Activated B cell treated with CpG ODN at 0.5 μM for 24 hours (primary cell): ENCODE measurements at regions not wholly inside any gene's neighbourhood (a gene's known extent, or its start where the extent isn't known, plus 50 kb on each side); places are given as distances from the start of the nearest gene placed in this dataset.

Experiments used
- ATAC-seq: fragments of 200-7000 bp; cut with Tn5 transposase; one replicate; pipeline ENCODE4 v1.10.0; 2021; ENCODE audit warnings: low read depth, mild to moderate bottlenecking, moderate library complexity
- CTCF ChIA-PET: fragments of 350-600 bp; sonication (Branson Sonifier 250); formaldehyde crosslinking; loops from one replicate; lab custom pipeline; 2021; ENCODE audit warnings: antibody characterized with exemption; lab: Charles Lee
- POLR2A ChIA-PET: fragments of 350-600 bp; sonication (Branson Sonifier 250); formaldehyde crosslinking; loops from one replicate; lab custom pipeline; 2021; ENCODE audit warnings: antibody characterized with exemption; lab: Charles Lee
- DNase-seq: peaks from one replicate; pipeline ENCODE4 v3.0.0; 2022
- H3K27ac Mint-ChIP-seq: one replicate; pipeline ENCODE4 v1.8.0; 2020; ENCODE audit warnings: mixed read lengths
- H3K27me3 Mint-ChIP-seq: one replicate; pipeline ENCODE4 v1.8.0; 2021; ENCODE audit warnings: mixed read lengths
- H3K36me3 Mint-ChIP-seq: one replicate; pipeline ENCODE4 v1.8.0; 2021; ENCODE audit warnings: low read depth, mixed read lengths
- H3K4me1 Mint-ChIP-seq: one replicate; pipeline ENCODE4 v1.8.0; 2021; ENCODE audit warnings: mixed read lengths
- H3K4me3 Mint-ChIP-seq: one replicate; pipeline ENCODE4 v1.8.0; 2020; ENCODE audit warnings: mild to moderate bottlenecking, mixed read lengths
- H3K9me3 Mint-ChIP-seq: one replicate; pipeline ENCODE4 v1.8.0; 2020; ENCODE audit warnings: mixed read lengths
- CTCF ChIP-seq: fragments of 200-600 bp; IDR thresholded peaks from one replicate; pipeline ENCODE4 v1.8.0; 2022; ENCODE audit warnings: antibody characterized with exemption, mild to moderate bottlenecking
- intact Hi-C: fragments of 100-400 bp; cut with micrococcal nuclease; formaldehyde crosslinking; loops from one replicate; pipeline ENCODE4 v1.15.1; 2024

- Mint-ChIP-seq H3K9me3 (peaks cover 8% of the 10 kb centered on the region), H3K27ac (no peak overlapping the region), H3K4me1 (peaks cover 36% of the 10 kb centered on the region), H3K36me3 (no peaks in the 10 kb centered on the region), H3K4me3 (no peak overlapping the region), H3K27me3 (peaks cover 1% of the 10 kb centered on the region)
- intact Hi-C loops, result no loop called here
- ChIA-PET POLR2A (no interaction called here), CTCF (no interaction called here)
- TF ChIP-seq CTCF, result no peak
- no peak for DNase-seq
- no peak for ATAC-seq
Measured at GRCh38 chr10:62657244-62657835, 147.2 kb upstream of the ADO start.

GRCh38 chr10:62658516-62658915, 146.0 kb upstream of the ADO start:
- no peak overlapping the region for H3K4me3 Mint-ChIP-seq
- H3K4me1 Mint-ChIP-seq, result peaks cover 24% of the 10 kb centered on the region
- intact Hi-C loops, result no loop called here
- no peak for TF ChIP-seq CTCF
- H3K36me3 Mint-ChIP-seq, result no peaks in the 10 kb centered on the region
- H3K27me3 Mint-ChIP-seq, result peaks cover 1% of the 10 kb centered on the region
- POLR2A ChIA-PET, result interaction anchor here (0.6 to 1.1 kb wide), 3 partner anchors 11 to 188 kb away, joined by 3 to 4 read pairs (median 3); no protein-coding TSS in a partner anchor
- CTCF ChIA-PET, result no interaction called here
- no peak overlapping the region for H3K27ac Mint-ChIP-seq
- H3K9me3 Mint-ChIP-seq, result peaks cover 8% of the 10 kb centered on the region
- DNase-seq (no peak), ATAC-seq (no peak)

GRCh38 chr10:62661143-62661542, 143.4 kb upstream of the ADO start:
- TF ChIP-seq CTCF, result no peak
- no peak for DNase-seq
- CTCF ChIA-PET, result no interaction called here
- Mint-ChIP-seq H3K27ac (no peak overlapping the region), H3K4me1 (peaks cover 3% of the 10 kb centered on the region), H3K27me3 (no peaks in the 10 kb centered on the region), H3K4me3 (no peak overlapping the region), H3K9me3 (no peaks in the 10 kb centered on the region), H3K36me3 (no peaks in the 10 kb centered on the region)
- ATAC-seq, result no peak
- POLR2A ChIA-PET, result interaction anchor here (0.6 kb wide), 1 partner anchor 433 kb away, joined by 4 read pairs; no protein-coding TSS in a partner anchor
- intact Hi-C loops, result no loop called here

GRCh38 chr10:62662486-62662885, 142.0 kb upstream of the ADO start:
- POLR2A ChIA-PET, result no interaction called here
- TF ChIP-seq CTCF, result no peak
- Mint-ChIP-seq H3K36me3 (no peaks in the 10 kb centered on the region), H3K9me3 (no peaks in the 10 kb centered on the region), H3K27ac (no peak overlapping the region), H3K27me3 (no peaks in the 10 kb centered on the region), H3K4me3 (no peak overlapping the region), H3K4me1 (peaks cover 5% of the 10 kb centered on the region)
- DNase-seq (no peak), ATAC-seq (no peak)
- CTCF ChIA-PET, result no interaction called here
- intact Hi-C loops, result loop anchor here (2.0 kb wide), 1 partner anchor 18 kb away; no protein-coding TSS in a partner anchor

GRCh38 chr10:62665771-62666170, 138.7 kb upstream of the ADO start:
- ATAC-seq (no peak), DNase-seq (no peak)
- Mint-ChIP-seq H3K4me1 (peaks cover 19% of the 10 kb centered on the region), H3K36me3 (no peaks in the 10 kb centered on the region), H3K27me3 (no peaks in the 10 kb centered on the region), H3K27ac (no peak overlapping the region), H3K9me3 (no peaks in the 10 kb centered on the region), H3K4me3 (no peak overlapping the region)
- TF ChIP-seq CTCF, result no peak
- CTCF ChIA-PET, result no interaction called here
- POLR2A ChIA-PET, result no interaction called here
- intact Hi-C loops, result no loop called here
